K562 (cell line): ENCODE measurements at regions not wholly inside any gene's neighbourhood (a gene's known extent, or its start where the extent isn't known, plus 50 kb on each side); places are given as distances from the start of the nearest gene placed in this dataset.

Experiments used
- ATAC-seq: fragments of 200-7000 bp; cut with Tn5 transposase; 3 replicates; pipeline ENCODE4 v1.9.1; 2020; ENCODE audit warnings: moderate library complexity
- BruUV-seq: library from RNA; stranded (reverse); fragments of 400-500 nt; replicated peaks from 2 replicates; lab custom pipeline; 2021; lab: Mats Ljungman, UMichigan
- CTCF ChIA-PET: fragments of 300-600 bp; formaldehyde crosslinking; extraction: SDS; loops from one replicate; lab custom pipeline; 2021; ENCODE audit warnings: low intra/inter-chr PET ratio; lab: Yijun Ruan, JAX
- POLR2A ChIA-PET: fragments of 300-600, 350-650 bp; sonication (Branson Sonifier 250); formaldehyde crosslinking; extraction: SDS; loops from one replicate; lab custom pipeline; 2021; ENCODE audit warnings: antibody characterized with exemption, inconsistent platforms; lab: Yijun Ruan, JAX
- DNase-seq, 4 experiments: peaks; one replicate each; pipeline versions ENCODE4 v3.0.0 to v3.0.0-alpha.2; 2011 to 2018; ENCODE audit warnings: low spot score in 3 of 4, mixed read lengths in 3 of 4; ENCODE audit errors: extremely low read depth in 1 of 4
- FAIRE-seq: peaks from 2 replicates; lab custom pipeline; 2011; peaks lifted over from hg19 to GRCh38; lab: Jason Lieb, UNC
- H2AFZ ChIP-seq: 2 replicates; pipeline ENCODE4 v1.6.0; 2011; ENCODE audit warnings: low read depth, low read length, control low read depth, inconsistent platforms
- H3K27ac ChIP-seq: fragments of 200-600 bp; 3 replicates; pipeline ENCODE4 v1.8.0; 2011; ENCODE audit warnings: low read depth, mild to moderate bottlenecking, control low read depth, inconsistent platforms, low read length, moderate library complexity, mixed read lengths; ENCODE audit errors: extremely low read depth
- H3K27me3 ChIP-seq, 2 experiments: fragments of 300-600 bp in 1 of 2; 2 replicates in 1 of 2; 3 replicates in 1 of 2; pipeline versions ENCODE4 v1.6.0 to v1.8.0; 2011; ENCODE audit warnings: inconsistent platforms in 2 of 2, low read length in 2 of 2, mild to moderate bottlenecking in 1 of 2, mixed read lengths in 1 of 2, moderate library complexity in 1 of 2; ENCODE audit not compliant: control insufficient read depth in 2 of 2, insufficient read depth in 2 of 2
- H3K36me3 ChIP-seq: fragments of 300-600 bp; 3 replicates; pipeline ENCODE4 v1.8.0; 2011; ENCODE audit warnings: mild to moderate bottlenecking, low read length, inconsistent platforms; ENCODE audit not compliant: control insufficient read depth, insufficient read depth
- H3K4me1 ChIP-seq, 2 experiments: fragments of 200-600 bp in 1 of 2; replicated peaks in 1 of 2; 2 replicates in 1 of 2; 3 replicates in 1 of 2; pipeline versions ENCODE4 v1.5.1 to v1.8.0; 2011; ENCODE audit warnings: inconsistent platforms in 2 of 2, low read length in 2 of 2, mild to moderate bottlenecking in 1 of 2, mixed read lengths in 1 of 2, moderate library complexity in 1 of 2; ENCODE audit not compliant: control insufficient read depth in 2 of 2, insufficient read depth in 2 of 2
- H3K4me2 ChIP-seq: 2 replicates; pipeline ENCODE4 v1.6.1; 2011; ENCODE audit warnings: low read length, control low read depth, inconsistent platforms, mixed read lengths; ENCODE audit not compliant: insufficient read depth
- H3K4me3 ChIP-seq: fragments of 200-600 bp; sonication (generic), shearing (Covaris generic); 2 replicates; pipeline ENCODE4 v1.5.1; 2016; ENCODE audit warnings: control low read depth, inconsistent platforms
- H3K79me2 ChIP-seq: fragments of 200-600 bp; 3 replicates; pipeline ENCODE4 v1.8.0; 2011; ENCODE audit warnings: low read length, inconsistent platforms; ENCODE audit not compliant: control insufficient read depth, insufficient read depth
- H3K9ac ChIP-seq, 2 experiments: 2 replicates each; pipeline versions ENCODE4 v1.6.0 to v1.6.1; 2011; ENCODE audit warnings: low read depth in 2 of 2, low read length in 2 of 2, control low read depth in 1 of 2, inconsistent platforms in 1 of 2, mild to moderate bottlenecking in 1 of 2, mixed read lengths in 1 of 2; ENCODE audit not compliant: insufficient read depth in 1 of 2
- H3K9me1 ChIP-seq: one replicate; pipeline ENCODE4 v1.6.0; 2011; ENCODE audit warnings: inconsistent platforms, mild to moderate bottlenecking, low read length, moderate library complexity; ENCODE audit not compliant: control insufficient read depth, insufficient read depth
- H3K9me3 ChIP-seq: replicated peaks from 2 replicates; pipeline ENCODE4 v1.5.1; 2011; ENCODE audit warnings: low read depth, low read length, inconsistent platforms; ENCODE audit not compliant: control insufficient read depth, insufficient read depth
- H4K20me1 ChIP-seq: replicated peaks from 2 replicates; pipeline ENCODE4 v1.6.1; 2011; ENCODE audit warnings: low read length, inconsistent platforms, mixed read lengths; ENCODE audit not compliant: control insufficient read depth, insufficient read depth
- FOXM1 ChIP-seq, 2 experiments: fragments of 450-650 bp in 1 of 2; sonication (generic) in 1 of 2; formaldehyde crosslinking in 1 of 2; IDR thresholded peaks; 2 replicates each; pipeline versions ENCODE4 v1.6.1 to v1.9.0; 2017 to 2022; ENCODE audit warnings: low read depth in 2 of 2, mild to moderate bottlenecking in 2 of 2, missing genetic modification reagents in 1 of 2, moderate library complexity in 1 of 2
- GATAD2B ChIP-seq: fragments of 450-650 bp; IDR thresholded peaks from 2 replicates; pipeline ENCODE4 v1.6.1; 2017; ENCODE audit warnings: mild to moderate bottlenecking, borderline replicate concordance
- HDGF ChIP-seq: fragments of 450-650 bp; IDR thresholded peaks from 2 replicates; pipeline ENCODE4 v1.6.1; 2016
- RBM25 ChIP-seq: fragments of 200-400 bp; formaldehyde crosslinking; IDR thresholded peaks from 2 replicates; pipeline ENCODE4 v1.6.1; 2018; ENCODE audit warnings: low read length, low read depth, moderate library complexity; ENCODE audit not compliant: severe bottlenecking
- RFX7 ChIP-seq: fragments of 250-450 bp; sonication (Bioruptor Pico); IDR thresholded peaks from 2 replicates; pipeline ENCODE4 v1.5.1; 2021; ENCODE audit warnings: mild to moderate bottlenecking
- SUPT5H ChIP-seq: fragments of 450-650 bp; IDR thresholded peaks from 2 replicates; pipeline ENCODE4 v1.6.1; 2016
- ZNF57 ChIP-seq: fragments of 450-650 bp; formaldehyde crosslinking; IDR thresholded peaks from 2 replicates; pipeline ENCODE4 v1.4.0; 2020; ENCODE audit warnings: mild to moderate bottlenecking, moderate library complexity
- ZNF696 ChIP-seq: fragments of 250-450 bp; sonication (Bioruptor Pico); conservative IDR thresholded peaks from 2 replicates; pipeline ENCODE4 v1.4.0; 2020; ENCODE audit warnings: mild to moderate bottlenecking, moderate library complexity
- WGBS: fragments of 100-300 bp; shearing (Covaris generic); methylation state at CpG from one replicate; pipeline ENCODE4 v1.1.6; 2016; ENCODE audit warnings: low coverage, mixed read lengths; ENCODE audit not compliant: insufficient coverage; ENCODE audit errors: missing lambda C conversion rate; 5-methylcytosine and 5-hydroxymethylcytosine counted together
- in situ Hi-C: fragments of 300-500 bp; cut with MboI; formaldehyde crosslinking; loops from 4 replicates; pipeline ENCODE4 v1.15.0; 2018; ENCODE audit warnings: inconsistent platforms, mixed read lengths
- intact Hi-C: fragments of 100-400 bp; cut with micrococcal nuclease; formaldehyde crosslinking; loops from 2 replicates; pipeline ENCODE4 v1.14.2; 2022
- TF ChIP-seq, protein P1 (sequence below): fragments of 450-650 bp; IDR thresholded peaks from 2 replicates; pipeline ENCODE4 v1.6.1; 2017; ENCODE audit warnings: mild to moderate bottlenecking, moderate library complexity
- TF ChIP-seq, protein P2 (sequence below): sonication (generic); formaldehyde crosslinking; IDR thresholded peaks from 2 replicates; pipeline ENCODE4 v1.8.1; 2023; ENCODE audit warnings: mild to moderate bottlenecking, missing genetic modification reagents

DNA sequence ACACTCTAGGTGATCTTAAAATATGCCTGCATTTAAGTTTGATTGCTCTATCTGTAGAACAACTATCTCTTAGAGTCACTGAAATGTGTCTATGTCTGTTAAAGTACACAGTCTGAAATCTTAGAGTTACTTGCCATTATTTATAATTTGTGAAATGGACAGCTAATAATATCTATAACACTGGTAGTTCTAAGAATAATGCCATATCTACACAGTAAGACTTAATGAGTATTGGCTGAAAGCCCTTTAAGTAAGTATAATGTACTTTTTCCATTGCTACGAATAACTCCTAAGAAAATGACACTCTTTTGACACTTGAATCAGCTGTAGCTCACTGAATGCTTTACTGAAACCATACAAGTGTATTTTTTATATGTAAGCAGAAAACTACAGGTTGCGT is 567.4 kb upstream of the PCDH15 start:
- H3K27ac ChIP-seq: no peak overlapping the region
- intact Hi-C loops: no loop called here
- H3K4me2 ChIP-seq: no peak overlapping the region
- H3K4me1 ChIP-seq: no peaks in the 10 kb centered on the region
- H3K4me3 ChIP-seq: no peak overlapping the region
- H3K36me3 ChIP-seq: no peaks in the 10 kb centered on the region
- H3K9me1 ChIP-seq: no peaks in the 10 kb centered on the region
- ATAC-seq: no peak
- FAIRE-seq: no peak
- ChIA-PET POLR2A (no interaction called here), CTCF (no interaction called here)
- no peaks in the 10 kb centered on the region for H4K20me1 ChIP-seq
- 23% methylated on average over 2 of the region's 2 CpGs for WGBS
- DNase-seq: no peak
- in situ Hi-C loops: no loop called here
- no peak overlapping the region for H3K9ac ChIP-seq
- no peaks in the 10 kb centered on the region for H3K27me3 ChIP-seq
- H3K9me3 ChIP-seq: no peaks in the 10 kb centered on the region
- no peaks in the 10 kb centered on the region for H3K79me2 ChIP-seq
- TF ChIP-seq RBM25 (no peak), RFX7 (CRISPR knock-in tag) (no peak), ZNF696 (CRISPR knock-in tag) (no peak)
- TF ChIP-seq, protein P1, sequence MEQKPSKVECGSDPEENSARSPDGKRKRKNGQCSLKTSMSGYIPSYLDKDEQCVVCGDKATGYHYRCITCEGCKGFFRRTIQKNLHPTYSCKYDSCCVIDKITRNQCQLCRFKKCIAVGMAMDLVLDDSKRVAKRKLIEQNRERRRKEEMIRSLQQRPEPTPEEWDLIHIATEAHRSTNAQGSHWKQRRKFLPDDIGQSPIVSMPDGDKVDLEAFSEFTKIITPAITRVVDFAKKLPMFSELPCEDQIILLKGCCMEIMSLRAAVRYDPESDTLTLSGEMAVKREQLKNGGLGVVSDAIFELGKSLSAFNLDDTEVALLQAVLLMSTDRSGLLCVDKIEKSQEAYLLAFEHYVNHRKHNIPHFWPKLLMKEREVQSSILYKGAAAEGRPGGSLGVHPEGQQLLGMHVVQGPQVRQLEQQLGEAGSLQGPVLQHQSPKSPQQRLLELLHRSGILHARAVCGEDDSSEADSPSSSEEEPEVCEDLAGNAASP: no peak
- TF ChIP-seq, all 486 proteins: peak for 0
- no peak overlapping the region for H2AFZ ChIP-seq
- BruUV-seq: no TSS peak

DNA sequence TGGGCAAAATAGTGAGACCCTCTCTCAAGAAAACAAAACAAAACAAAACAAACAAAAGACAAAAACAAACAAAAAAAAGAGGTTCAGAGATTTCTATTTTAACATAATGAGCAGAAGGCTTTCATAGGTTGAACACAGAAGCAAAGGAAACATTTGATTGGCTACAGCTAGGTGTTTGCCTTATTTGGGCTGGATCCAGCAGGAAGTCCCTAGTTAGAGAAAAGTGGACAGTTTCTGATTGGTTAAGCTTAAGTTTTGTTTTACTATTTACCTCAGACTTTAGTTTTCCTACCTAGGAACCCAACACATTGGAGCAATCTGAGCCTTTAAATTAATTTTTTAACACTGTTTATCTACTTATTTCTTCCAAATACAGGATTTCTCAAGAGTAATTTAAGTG is 566.5 kb upstream of the PCDH15 start:
- BruUV-seq: no TSS peak
- Histone ChIP-seq H3K36me3 (no peaks in the 10 kb centered on the region), H3K9ac (no peak overlapping the region), H3K9me1 (no peaks in the 10 kb centered on the region), H2AFZ (no peak overlapping the region), H3K9me3 (no peaks in the 10 kb centered on the region), H3K4me2 (no peak overlapping the region), H3K27ac (no peak overlapping the region), H3K27me3 (no peaks in the 10 kb centered on the region), H4K20me1 (no peaks in the 10 kb centered on the region), H3K4me1 (no peaks in the 10 kb centered on the region), H3K79me2 (no peaks in the 10 kb centered on the region), H3K4me3 (no peak overlapping the region)
- FAIRE-seq (no peak), DNase-seq (no peak), ATAC-seq (no peak)
- intact Hi-C loops (no loop called here), in situ Hi-C loops (no loop called here)
- TF ChIP-seq, protein P2, sequence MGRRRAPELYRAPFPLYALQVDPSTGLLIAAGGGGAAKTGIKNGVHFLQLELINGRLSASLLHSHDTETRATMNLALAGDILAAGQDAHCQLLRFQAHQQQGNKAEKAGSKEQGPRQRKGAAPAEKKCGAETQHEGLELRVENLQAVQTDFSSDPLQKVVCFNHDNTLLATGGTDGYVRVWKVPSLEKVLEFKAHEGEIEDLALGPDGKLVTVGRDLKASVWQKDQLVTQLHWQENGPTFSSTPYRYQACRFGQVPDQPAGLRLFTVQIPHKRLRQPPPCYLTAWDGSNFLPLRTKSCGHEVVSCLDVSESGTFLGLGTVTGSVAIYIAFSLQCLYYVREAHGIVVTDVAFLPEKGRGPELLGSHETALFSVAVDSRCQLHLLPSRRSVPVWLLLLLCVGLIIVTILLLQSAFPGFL (CRISPR knock-in tag): no peak
- TF ChIP-seq GATAD2B: no peak
- no peak for TF ChIP-seq FOXM1 (IDR thresholded peaks at IDR 0.05; ENCODE audit: low read depth)
- no peak for TF ChIP-seq FOXM1 (CRISPR knock-in tag; IDR thresholded peaks at IDR 0.05; ENCODE audit: low read depth)
- TF ChIP-seq ZNF57: no peak
- TF ChIP-seq SUPT5H: no peak
- TF ChIP-seq HDGF: no peak
- POLR2A ChIA-PET: no interaction called here
- CTCF ChIA-PET: no interaction called here
